Thymus (tissue), 11 donors: ENCODE measurements at regions not wholly inside any gene's neighbourhood (a gene's known extent, or its start where the extent isn't known, plus 50 kb on each side); places are given as distances from the start of the nearest gene placed in this dataset.

Source experiments
- DNase-seq, 9 donors: peaks; one replicate each; pipeline ENCODE4 v3.0.0-alpha.2; 2013; ENCODE audit warnings: low spot score in 9 of 9, low read depth in 6 of 9, missing footprints in 1 of 9
- H3K27ac ChIP-seq, 2 donors: one replicate each; pipeline ENCODE4 v1.5.1; 2013; ENCODE audit warnings: control low read depth in 1 of 2, low read depth in 1 of 2, low read length in 1 of 2, mild to moderate bottlenecking in 1 of 2, moderate library complexity in 1 of 2
- H3K27me3 ChIP-seq, 2 donors: one replicate each; pipeline ENCODE4 v1.5.1; 2013; ENCODE audit warnings: low read length in 1 of 2; ENCODE audit not compliant: control insufficient read depth in 2 of 2, insufficient read depth in 1 of 2
- H3K36me3 ChIP-seq, 2 donors: one replicate each; pipeline ENCODE4 v1.5.1; 2013; ENCODE audit warnings: low read length in 1 of 2, mild to moderate bottlenecking in 1 of 2, moderate library complexity in 1 of 2; ENCODE audit not compliant: control insufficient read depth in 2 of 2, insufficient read depth in 2 of 2
- H3K4me1 ChIP-seq, 2 donors: one replicate each; pipeline ENCODE4 v1.5.1; 2013; ENCODE audit warnings: low read length in 2 of 2; ENCODE audit not compliant: control insufficient read depth in 2 of 2, insufficient read depth in 2 of 2
- H3K4me3 ChIP-seq, 2 donors: one replicate each; pipeline ENCODE4 v1.5.1; 2013; ENCODE audit warnings: low read length in 2 of 2, control low read depth in 1 of 2, mild to moderate bottlenecking in 1 of 2
- H3K9me3 ChIP-seq, 2 donors: one replicate each; pipeline ENCODE4 v1.5.1; 2013; ENCODE audit warnings: low read length in 1 of 2, mild to moderate bottlenecking in 1 of 2; ENCODE audit not compliant: control insufficient read depth in 2 of 2, insufficient read depth in 1 of 2
- WGBS: extraction: QIAGEN DNeasy Blood & Tissue Kit; methylation state at CpG from one replicate; pipeline ENCODE4 v1.1.7; 2013; 5-methylcytosine and 5-hydroxymethylcytosine counted together
- donor health status: healthy.

DNA sequence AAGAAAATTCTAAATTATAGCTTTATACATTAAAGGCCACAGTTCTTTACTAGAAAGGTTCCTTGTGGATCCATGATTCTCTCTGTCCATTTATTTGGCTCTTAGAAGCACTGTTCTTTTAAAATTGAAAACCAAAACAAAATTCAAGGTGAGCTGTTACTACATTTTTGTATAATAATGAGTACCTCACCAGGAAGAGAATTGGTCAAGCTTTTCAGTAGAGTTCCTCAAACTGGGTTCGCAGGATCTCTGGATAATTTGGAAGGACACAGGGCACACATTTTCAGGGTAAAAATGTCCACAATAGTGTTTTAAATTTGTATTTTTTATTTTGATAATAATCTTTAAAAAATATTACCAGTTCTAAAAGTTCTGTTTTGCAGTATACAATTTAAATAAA, 93.0 kb downstream of the PPP1R3A start:
- Histone ChIP-seq H3K27me3 (no peaks in the 10 kb centered on the region), H3K4me3 (no peak overlapping the region), H3K27ac (no peak overlapping the region), H3K4me1 (no peaks in the 10 kb centered on the region), H3K9me3 (no peaks in the 10 kb centered on the region), H3K36me3 (no peaks in the 10 kb centered on the region)
- 88% methylated on average over 1 of the region's 1 CpG for WGBS
- no peak for DNase-seq

DNA sequence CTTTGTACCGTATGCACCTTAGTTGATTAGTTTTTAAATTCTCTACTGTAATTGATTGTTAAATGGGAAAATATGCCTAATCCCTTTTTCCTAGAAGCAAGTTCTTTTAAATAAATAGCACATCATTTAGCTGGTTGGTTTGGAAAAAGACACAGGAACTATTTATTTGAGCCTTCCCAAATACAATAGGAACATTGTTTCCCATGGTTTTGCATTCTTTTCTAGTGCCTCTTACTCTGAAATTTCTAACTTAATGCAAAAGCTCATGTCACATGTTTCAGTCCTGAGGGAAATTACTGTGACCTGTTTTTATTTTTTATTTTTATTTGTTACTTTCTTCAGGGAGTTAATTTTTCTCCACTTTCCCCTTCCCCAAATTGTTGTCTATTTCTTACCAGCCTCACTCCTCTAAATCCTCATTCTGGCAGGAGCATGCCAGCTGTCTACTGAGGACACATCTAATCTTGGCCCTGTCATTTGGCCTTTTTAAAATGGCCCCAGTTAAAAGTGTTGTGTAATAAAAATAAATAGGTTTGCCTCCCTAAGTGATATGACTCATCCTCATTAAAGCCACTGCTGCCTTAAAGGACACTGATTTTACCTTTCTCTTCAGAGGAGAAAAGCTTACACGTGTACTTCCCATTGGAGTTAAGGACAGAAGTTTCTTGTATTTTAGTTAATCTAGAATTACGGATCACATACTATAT, 94.5 kb downstream of the PPP1R3A start:
- 86% methylated on average over 3 of the region's 3 CpGs for WGBS
- Histone ChIP-seq H3K36me3 (no peaks in the 10 kb centered on the region), H3K9me3 (no peaks in the 10 kb centered on the region), H3K27me3 (no peaks in the 10 kb centered on the region), H3K27ac (no peak overlapping the region), H3K4me3 (no peak overlapping the region), H3K4me1 (no peaks in the 10 kb centered on the region)
- no peak for DNase-seq

DNA sequence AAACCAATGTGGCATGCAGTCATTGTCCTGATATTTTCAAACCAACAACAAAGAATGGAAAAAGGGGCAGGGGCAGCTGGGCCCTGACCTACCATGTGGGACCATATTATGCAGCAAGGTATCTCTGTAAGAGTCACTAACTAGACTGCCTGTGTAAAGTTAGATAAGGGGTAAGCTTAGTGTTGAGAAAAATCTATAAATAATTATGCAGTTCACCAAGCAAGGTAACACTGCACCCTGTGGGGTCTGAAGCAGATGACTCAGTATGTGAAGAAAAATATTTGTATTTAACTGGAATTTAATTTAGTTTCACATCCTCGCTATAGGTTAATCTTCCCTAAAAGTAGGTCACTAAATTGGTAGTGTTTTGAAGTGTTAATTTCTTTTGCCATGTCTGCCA, 99.3 kb downstream of the PPP1R3A start:
- WGBS = 93% methylated on average over 1 of the region's 1 CpG

DNA sequence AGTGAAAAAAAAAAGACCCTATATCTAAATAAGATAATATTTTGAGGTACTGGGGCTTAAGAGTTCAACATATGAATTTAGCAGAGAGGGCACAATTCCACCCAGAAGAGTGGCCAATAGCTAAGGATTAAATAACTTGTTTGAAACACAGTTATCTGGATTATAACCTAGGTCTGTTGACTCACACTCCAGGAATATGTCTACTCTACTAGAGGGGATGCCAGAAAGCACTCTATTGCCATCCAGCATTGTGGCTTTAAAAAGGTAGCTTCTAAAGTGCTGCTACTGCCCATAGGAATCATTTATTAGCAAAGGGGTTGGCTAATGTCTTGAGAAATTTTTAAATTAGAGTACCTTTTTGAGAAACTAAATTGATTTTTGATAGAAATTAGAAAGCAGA, 102.2 kb downstream of the PPP1R3A start:
- no peak overlapping the region for H3K27ac ChIP-seq
- no peaks in the 10 kb centered on the region for H3K4me1 ChIP-seq
- no peak overlapping the region for H3K4me3 ChIP-seq
- H3K9me3 ChIP-seq = no peaks in the 10 kb centered on the region
- DNase-seq = no peak
- H3K27me3 ChIP-seq = no peaks in the 10 kb centered on the region
- H3K36me3 ChIP-seq = no peaks in the 10 kb centered on the region

More for the DNA sequence above, 99.3 kb downstream of the PPP1R3A start:
- Histone ChIP-seq H3K36me3 (no peaks in the 10 kb centered on the region), H3K4me1 (no peaks in the 10 kb centered on the region), H3K27ac (no peak overlapping the region), H3K4me3 (no peak overlapping the region), H3K27me3 (no peaks in the 10 kb centered on the region), H3K9me3 (no peaks in the 10 kb centered on the region)
- no peak for DNase-seq

DNA sequence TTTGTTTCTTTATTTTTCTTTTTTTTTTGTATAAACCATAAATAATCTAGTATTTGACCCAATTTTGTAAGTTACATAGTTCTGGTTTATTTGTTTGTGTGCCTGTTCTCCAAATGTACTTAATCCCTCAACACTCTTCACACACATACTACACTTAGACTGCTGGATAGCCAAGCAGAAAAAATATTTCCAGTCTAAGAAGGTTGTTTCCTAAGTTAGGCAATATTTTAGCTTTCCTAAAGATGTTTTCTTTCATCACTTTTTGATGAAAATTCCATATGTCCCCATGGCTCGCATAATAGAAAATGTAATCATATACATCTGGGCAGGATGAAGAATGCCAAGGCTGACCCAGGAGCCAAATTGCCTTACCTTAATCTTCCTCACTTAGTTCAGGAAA, 105.3 kb downstream of the PPP1R3A start:
- Histone ChIP-seq H3K27ac (no peak overlapping the region), H3K4me1 (no peaks in the 10 kb centered on the region), H3K36me3 (no peaks in the 10 kb centered on the region), H3K9me3 (no peaks in the 10 kb centered on the region), H3K27me3 (no peaks in the 10 kb centered on the region), H3K4me3 (no peak overlapping the region)
- no peak for DNase-seq
- 90% methylated on average over 1 of the region's 1 CpG for WGBS

- H3K4me3 ChIP-seq = no peak overlapping the region
- H3K27me3 ChIP-seq = no peaks in the 10 kb centered on the region
- no peaks in the 10 kb centered on the region for H3K36me3 ChIP-seq
- no peaks in the 10 kb centered on the region for H3K4me1 ChIP-seq
- no peak overlapping the region for H3K27ac ChIP-seq
- WGBS = 90% methylated on average over 3 of the region's 3 CpGs
- H3K9me3 ChIP-seq = no peaks in the 10 kb centered on the region
- no peak for DNase-seq
These were observed 106.1 kb downstream of the PPP1R3A start for GRCh38 chr7:113812591-113813255.

GRCh38 chr7:113810080-113810744, 108.6 kb downstream of the PPP1R3A start:
- no peaks in the 10 kb centered on the region for H3K27me3 ChIP-seq
- peak in 1 of 9 donors; percentile 4 for DNase-seq
- no peaks in the 10 kb centered on the region for H3K9me3 ChIP-seq
- no peak overlapping the region for H3K27ac ChIP-seq
- H3K4me3 ChIP-seq = no peak overlapping the region
- no peaks in the 10 kb centered on the region for H3K4me1 ChIP-seq
- 91% methylated on average over 1 of the region's 1 CpG for WGBS
- H3K36me3 ChIP-seq = no peaks in the 10 kb centered on the region

DNA sequence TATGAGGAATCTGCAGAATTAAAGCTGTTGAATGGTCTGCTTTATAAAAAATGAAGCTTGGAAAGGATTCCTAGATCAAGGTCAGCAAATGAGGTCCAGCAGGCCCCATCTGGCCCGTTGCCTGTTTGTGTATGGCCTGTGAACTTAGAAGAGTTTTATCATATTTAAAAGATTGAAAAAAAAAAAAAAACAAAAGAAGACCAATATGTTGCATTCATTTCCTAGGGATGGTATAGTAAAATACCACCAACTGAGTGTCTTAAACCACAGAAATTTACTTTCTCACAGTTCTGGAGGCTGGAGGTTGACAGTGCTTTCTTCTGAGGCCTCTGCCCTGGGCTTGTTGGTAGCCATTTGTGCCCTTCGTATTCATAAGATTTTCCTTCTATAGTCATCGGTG, 109.2 kb downstream of the PPP1R3A start:
- H3K36me3 ChIP-seq = no peaks in the 10 kb centered on the region
- no peak for DNase-seq
- H3K27ac ChIP-seq = no peak overlapping the region
- H3K4me3 ChIP-seq = no peak overlapping the region
- no peaks in the 10 kb centered on the region for H3K4me1 ChIP-seq
- H3K9me3 ChIP-seq = no peaks in the 10 kb centered on the region
- WGBS = 92% methylated on average over 3 of the region's 3 CpGs
- H3K27me3 ChIP-seq = no peaks in the 10 kb centered on the region

DNA sequence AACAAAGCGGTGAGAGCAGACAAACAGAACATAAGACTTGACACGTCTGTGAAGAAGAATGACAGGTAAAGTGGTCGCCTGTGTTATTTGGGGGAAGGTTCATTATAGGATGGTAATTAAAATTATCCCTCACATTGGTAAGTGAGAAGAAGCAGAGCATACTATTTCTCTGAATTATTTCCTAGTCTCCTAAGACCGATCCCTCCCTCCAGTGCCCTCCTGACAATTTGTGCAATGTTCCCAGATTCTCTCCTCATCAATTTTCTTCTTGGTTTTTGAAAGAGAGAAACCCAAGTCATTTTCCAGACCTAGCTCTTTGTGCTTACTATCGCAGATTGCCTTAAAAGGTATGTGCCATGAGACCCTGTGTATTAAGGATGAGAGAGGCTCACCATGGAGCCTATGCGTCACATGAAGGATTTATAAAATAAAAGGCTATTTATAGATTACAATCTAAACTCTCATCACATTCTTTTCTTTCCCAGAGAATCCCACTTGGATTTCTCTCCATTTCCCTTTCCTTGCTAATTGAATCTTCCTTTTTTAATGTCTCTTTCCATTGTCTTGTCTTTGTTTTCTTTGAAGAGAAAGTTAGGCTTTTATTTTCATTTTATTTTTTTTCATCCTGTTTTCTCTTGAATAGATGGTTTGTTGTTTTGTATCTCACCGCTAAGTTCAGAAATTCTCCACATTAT, 112.0 kb downstream of the PPP1R3A start:
- DNase-seq = no peak
- no peaks in the 10 kb centered on the region for H3K9me3 ChIP-seq
- no peaks in the 10 kb centered on the region for H3K27me3 ChIP-seq
- no peaks in the 10 kb centered on the region for H3K4me1 ChIP-seq
- H3K36me3 ChIP-seq = no peaks in the 10 kb centered on the region
- no peak overlapping the region for H3K27ac ChIP-seq
- 92% methylated on average over 7 of the region's 7 CpGs for WGBS
- H3K4me3 ChIP-seq = no peak overlapping the region
